ENCODE measurements at regions not wholly inside any gene's neighbourhood (a gene's known extent, or its start where the extent isn't known, plus 50 kb on each side); places are given as distances from the start of the nearest gene placed in this dataset.

DNA sequence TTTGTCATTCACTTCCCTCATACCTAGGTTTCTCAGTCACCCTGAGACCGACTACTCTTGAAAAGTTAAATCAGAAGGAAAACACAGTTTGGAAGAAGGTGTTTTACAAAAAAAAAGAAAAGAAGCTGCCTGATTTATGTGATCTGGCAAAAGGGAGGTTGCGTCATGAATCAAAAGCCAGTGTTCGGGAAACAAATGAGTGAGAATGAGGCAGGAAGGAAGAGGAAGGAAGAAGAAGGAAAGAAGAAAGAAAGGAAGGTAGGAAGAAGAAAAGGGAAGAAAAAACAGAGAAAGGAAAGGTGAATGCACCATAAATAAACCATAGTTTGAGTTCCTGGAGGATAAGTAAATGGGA lies 314.6 kb downstream of the BLID start:
- Histone ChIP-seq H3K4me3 (no peak overlapping the region), H3K36me3 (no peaks in the 10 kb centered on the region), H3K27ac (no peak overlapping the region), H3K27me3 (no peaks in the 10 kb centered on the region), H3K4me1 (no peaks in the 10 kb centered on the region), H3K9me3 (no peaks in the 10 kb centered on the region)
- intact Hi-C loops (cut with DNase I; ENCODE audit: low total_unique reads) (no loop called here), in situ Hi-C loops (cut with MboI; ENCODE audit: low sequenced_read_pairs in 4 of 4) (no loop called here)
- TF ChIP-seq, protein P1, sequence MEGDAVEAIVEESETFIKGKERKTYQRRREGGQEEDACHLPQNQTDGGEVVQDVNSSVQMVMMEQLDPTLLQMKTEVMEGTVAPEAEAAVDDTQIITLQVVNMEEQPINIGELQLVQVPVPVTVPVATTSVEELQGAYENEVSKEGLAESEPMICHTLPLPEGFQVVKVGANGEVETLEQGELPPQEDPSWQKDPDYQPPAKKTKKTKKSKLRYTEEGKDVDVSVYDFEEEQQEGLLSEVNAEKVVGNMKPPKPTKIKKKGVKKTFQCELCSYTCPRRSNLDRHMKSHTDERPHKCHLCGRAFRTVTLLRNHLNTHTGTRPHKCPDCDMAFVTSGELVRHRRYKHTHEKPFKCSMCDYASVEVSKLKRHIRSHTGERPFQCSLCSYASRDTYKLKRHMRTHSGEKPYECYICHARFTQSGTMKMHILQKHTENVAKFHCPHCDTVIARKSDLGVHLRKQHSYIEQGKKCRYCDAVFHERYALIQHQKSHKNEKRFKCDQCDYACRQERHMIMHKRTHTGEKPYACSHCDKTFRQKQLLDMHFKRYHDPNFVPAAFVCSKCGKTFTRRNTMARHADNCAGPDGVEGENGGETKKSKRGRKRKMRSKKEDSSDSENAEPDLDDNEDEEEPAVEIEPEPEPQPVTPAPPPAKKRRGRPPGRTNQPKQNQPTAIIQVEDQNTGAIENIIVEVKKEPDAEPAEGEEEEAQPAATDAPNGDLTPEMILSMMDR (IDR thresholded peaks at IDR 0.05 in 4 of 5, conservative IDR thresholded peaks at IDR 0.05 in 1 of 5): no peak
- no peak for TF ChIP-seq POLR2A (IDR thresholded peaks at IDR 0.05)
- ATAC-seq (no peak), DNase-seq (no peak)

DNA sequence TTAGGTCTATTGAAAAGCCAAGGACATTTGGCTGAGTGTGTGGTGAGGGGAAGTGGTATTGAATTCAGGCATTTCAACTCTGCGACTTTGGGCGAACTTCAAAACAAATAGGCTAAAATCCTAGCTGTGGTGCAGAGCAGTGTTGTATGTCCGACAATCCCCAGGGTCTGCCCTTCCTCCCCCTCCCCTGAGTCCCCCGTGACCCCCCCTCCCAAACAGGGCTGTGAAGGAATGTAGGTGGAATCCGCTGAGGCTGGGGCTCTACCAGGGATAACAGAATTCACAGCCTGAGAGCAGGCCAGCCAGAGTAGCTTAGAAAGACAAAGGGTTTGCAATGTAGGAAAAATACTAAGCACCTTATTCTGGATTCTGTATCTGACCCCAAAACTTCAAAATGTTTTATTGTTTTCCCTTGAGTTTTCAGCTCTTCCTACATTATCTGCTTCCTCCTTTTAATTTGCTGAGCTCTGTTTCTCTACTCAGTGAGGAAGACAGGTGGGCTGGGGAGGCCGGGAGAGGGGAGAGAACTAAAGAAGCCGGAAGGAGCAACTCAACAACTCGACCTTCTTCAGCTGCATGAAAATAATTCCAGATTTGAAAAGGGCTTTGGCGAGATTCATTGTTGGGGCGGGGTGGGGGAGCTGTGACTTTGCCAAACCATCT lies 315.2 kb downstream of the BLID start:
- in situ Hi-C loops (cut with MboI; ENCODE audit: low sequenced_read_pairs in 4 of 4) (no loop called here), intact Hi-C loops (cut with DNase I; ENCODE audit: low total_unique reads) (no loop called here)
- no peak overlapping the region for H3K4me3 ChIP-seq
- no peaks in the 10 kb centered on the region for H3K4me1 ChIP-seq
- ATAC-seq (no peak), DNase-seq (no peak)
- H3K9me3 ChIP-seq: no peaks in the 10 kb centered on the region
- no peaks in the 10 kb centered on the region for H3K36me3 ChIP-seq
- H3K27me3 ChIP-seq: no peaks in the 10 kb centered on the region
- TF ChIP-seq, protein P1 (IDR thresholded peaks at IDR 0.05 in 4 of 5, conservative IDR thresholded peaks at IDR 0.05 in 1 of 5): no peak
- no peak for TF ChIP-seq POLR2A (IDR thresholded peaks at IDR 0.05)
- H3K27ac ChIP-seq: no peak overlapping the region

DNA sequence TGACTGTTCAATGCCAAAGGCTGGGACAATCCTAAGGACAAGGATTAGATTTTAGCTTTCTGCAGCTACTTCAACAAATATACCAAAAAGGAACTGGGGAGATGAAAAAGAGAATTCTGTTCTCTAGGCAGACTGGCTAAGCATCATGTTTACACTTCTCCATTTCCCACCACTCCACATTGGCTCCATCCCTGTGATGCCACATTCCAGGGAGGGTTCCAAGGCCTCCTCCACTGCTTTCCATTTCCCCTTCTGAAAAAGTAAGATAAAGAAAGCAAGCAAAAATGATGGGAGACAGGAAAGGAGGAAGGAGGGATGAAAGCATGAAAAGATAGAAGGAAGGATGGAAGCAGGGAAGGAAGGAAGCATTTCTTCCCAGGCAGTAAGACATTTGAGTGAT lies 315.8 kb downstream of the BLID start:
- H3K36me3 ChIP-seq: no peaks in the 10 kb centered on the region
- H3K4me3 ChIP-seq: no peak overlapping the region
- no peak overlapping the region for H3K27ac ChIP-seq
- H3K27me3 ChIP-seq: no peaks in the 10 kb centered on the region
- ATAC-seq (no peak), DNase-seq (no peak)
- intact Hi-C loops (cut with DNase I; ENCODE audit: low total_unique reads): no loop called here
- H3K4me1 ChIP-seq: no peaks in the 10 kb centered on the region
- H3K9me3 ChIP-seq: no peaks in the 10 kb centered on the region
- in situ Hi-C loops (cut with MboI; ENCODE audit: low sequenced_read_pairs in 4 of 4): no loop called here
- TF ChIP-seq, protein P1 (IDR thresholded peaks at IDR 0.05 in 4 of 5, conservative IDR thresholded peaks at IDR 0.05 in 1 of 5): no peak
- TF ChIP-seq POLR2A (IDR thresholded peaks at IDR 0.05): no peak

DNA sequence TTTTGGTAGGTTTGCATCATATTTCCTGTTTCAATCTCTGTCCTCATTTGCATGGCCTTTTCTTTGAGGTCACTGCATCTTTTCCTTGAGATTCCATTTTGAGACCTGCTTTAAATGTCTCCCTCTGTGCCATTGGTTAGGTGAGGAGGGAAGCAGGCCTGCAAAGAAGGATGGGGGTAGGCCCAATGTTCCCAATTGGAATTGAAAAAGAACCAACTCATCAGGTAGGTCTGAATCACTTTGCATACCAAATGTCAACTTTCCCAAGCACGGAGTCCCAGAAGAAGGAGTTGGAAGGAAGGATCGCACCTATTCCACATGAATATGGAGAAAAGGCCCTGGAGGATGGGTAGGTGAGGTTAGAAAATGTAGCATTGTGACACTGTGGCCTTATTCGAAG lies 318.5 kb downstream of the BLID start:
- no peak overlapping the region for H3K4me3 ChIP-seq

More for the DNA sequence above, 318.5 kb downstream of the BLID start:
- H3K27me3 ChIP-seq: no peaks in the 10 kb centered on the region
- no peaks in the 10 kb centered on the region for H3K4me1 ChIP-seq
- TF ChIP-seq, protein P1 (IDR thresholded peaks at IDR 0.05 in 4 of 5, conservative IDR thresholded peaks at IDR 0.05 in 1 of 5): no peak
- TF ChIP-seq POLR2A (IDR thresholded peaks at IDR 0.05): no peak
- H3K36me3 ChIP-seq: no peaks in the 10 kb centered on the region
- no peaks in the 10 kb centered on the region for H3K9me3 ChIP-seq
- ATAC-seq (no peak), DNase-seq (no peak)
- no peak overlapping the region for H3K27ac ChIP-seq
- in situ Hi-C loops (cut with MboI; ENCODE audit: low sequenced_read_pairs in 4 of 4): no loop called here
- intact Hi-C loops (cut with DNase I; ENCODE audit: low total_unique reads): no loop called here
